ENCODE measurements at regions not wholly inside any gene's neighbourhood (a gene's known extent, or its start where the extent isn't known, plus 50 kb on each side); places are given as distances from the start of the nearest gene placed in this dataset.
"Not testable (repeated sequence)": the region's sequence is repeated elsewhere in the genome, so short reads cannot be mapped to it uniquely, and the experiment has no call there.

GRCh38 chr2:215724146-215724545 lies 288.3 kb upstream of the FN1 start:
- H3K4me1 ChIP-seq: no peaks in the 10 kb centered on the region
- H3K27ac ChIP-seq: no peak overlapping the region
- no peaks in the 10 kb centered on the region for H3K36me3 ChIP-seq (replicated peaks in 1 of 2; ENCODE audit: insufficient read depth in 1 of 2, low read depth in 2 of 2)
- no peaks in the 10 kb centered on the region for H3K27me3 ChIP-seq
- WGBS, 2 donors: 90 to 91% methylated on average over 5 of the region's 5 CpGs
- ATAC-seq: no peak
- H3K9me3 ChIP-seq: no peaks in the 10 kb centered on the region
- intact Hi-C loops (cut with DNase I): no loop called here
- no peak overlapping the region for H3K4me3 ChIP-seq
- DNase-seq: no peak
- TF ChIP-seq CTCF (IDR thresholded peaks at IDR 0.05): no peak
- no peak for TF ChIP-seq POLR2A (IDR thresholded peaks at IDR 0.05)

- H3K27ac ChIP-seq: no peak overlapping the region
- no peaks in the 10 kb centered on the region for H3K36me3 ChIP-seq (replicated peaks in 1 of 2; ENCODE audit: insufficient read depth in 1 of 2, low read depth in 2 of 2)
- no peaks in the 10 kb centered on the region for H3K9me3 ChIP-seq
- TF ChIP-seq CTCF (IDR thresholded peaks at IDR 0.05) (no peak), POLR2A (IDR thresholded peaks at IDR 0.05) (no peak)
- no peaks in the 10 kb centered on the region for H3K27me3 ChIP-seq
- 91 to 98% methylated on average over 3 of the region's 3 CpGs for WGBS, 2 donors
- DNase-seq: no peak
- intact Hi-C loops (cut with DNase I): no loop called here
- no peak for ATAC-seq
- no peaks in the 10 kb centered on the region for H3K4me1 ChIP-seq
- no peak overlapping the region for H3K4me3 ChIP-seq
Observed at GRCh38 chr2:215723631-215724011, 287.8 kb upstream of the FN1 start.

GRCh38 chr2:215722986-215723630 lies 287.2 kb upstream of the FN1 start:
- no peak for DNase-seq
- ATAC-seq: no peak
- H3K4me3 ChIP-seq: no peak overlapping the region
- WGBS, 2 donors: 35 to 39% methylated on average over 2 of the region's 2 CpGs
- no peaks in the 10 kb centered on the region for H3K4me1 ChIP-seq
- no peak overlapping the region for H3K27ac ChIP-seq
- no peak for TF ChIP-seq CTCF (IDR thresholded peaks at IDR 0.05)
- no peak for TF ChIP-seq POLR2A (IDR thresholded peaks at IDR 0.05)
- H3K27me3 ChIP-seq: no peaks in the 10 kb centered on the region
- H3K36me3 ChIP-seq (replicated peaks in 1 of 2; ENCODE audit: insufficient read depth in 1 of 2, low read depth in 2 of 2): no peaks in the 10 kb centered on the region
- intact Hi-C loops (cut with DNase I): no loop called here
- no peaks in the 10 kb centered on the region for H3K9me3 ChIP-seq

- intact Hi-C loops (cut with DNase I): no loop called here
- TF ChIP-seq CTCF (IDR thresholded peaks at IDR 0.05) (no peak), POLR2A (IDR thresholded peaks at IDR 0.05) (no peak)
- Histone ChIP-seq H3K27me3 (no peaks in the 10 kb centered on the region), H3K4me3 (no peak overlapping the region), H3K9me3 (no peaks in the 10 kb centered on the region), H3K36me3 (replicated peaks in 1 of 2; ENCODE audit: insufficient read depth in 1 of 2, low read depth in 2 of 2) (no peaks in the 10 kb centered on the region), H3K27ac (no peak overlapping the region), H3K4me1 (no peaks in the 10 kb centered on the region)
- DNase-seq: no peak
- 66 to 82% methylated on average over 5 of the region's 5 CpGs for WGBS, 2 donors
- no peak for ATAC-seq
Observed at GRCh38 chr2:215722125-215722524, 286.3 kb upstream of the FN1 start.

GRCh38 chr2:215721515-215721914 lies 285.6 kb upstream of the FN1 start:
- H3K9me3 ChIP-seq; DNase-seq; H3K27me3 ChIP-seq; H3K27ac ChIP-seq; intact Hi-C loops (cut with DNase I); H3K36me3 ChIP-seq (replicated peaks in 1 of 2; ENCODE audit: insufficient read depth in 1 of 2, low read depth in 2 of 2); ATAC-seq; H3K4me3 ChIP-seq; H3K4me1 ChIP-seq: not testable (repeated sequence)
- 57 to 68% methylated on average over 1 of the region's 1 CpG for WGBS, 2 donors

Measured in body of pancreas (tissue), 4 donors.